Brain microvascular endothelial cell (primary cell): ENCODE measurements at regions not wholly inside any gene's neighbourhood (a gene's known extent, or its start where the extent isn't known, plus 50 kb on each side); places are given as distances from the start of the nearest gene placed in this dataset.

Experiments
- DNase-seq: peaks from one replicate; pipeline ENCODE4 v3.0.0-alpha.2; 2020
- H3K27ac ChIP-seq: fragments of 250-450 bp; sonication (Bioruptor Pico); 2 replicates; pipeline ENCODE4 v1.5.1; 2020; ENCODE audit warnings: mild to moderate bottlenecking, moderate library complexity
- H3K27me3 ChIP-seq: fragments of 250-450 bp; sonication (Bioruptor Pico); replicated peaks from 2 replicates; pipeline ENCODE4 v1.5.1; 2020; ENCODE audit warnings: mild to moderate bottlenecking
- H3K36me3 ChIP-seq: fragments of 250-450 bp; sonication (Bioruptor Pico); replicated peaks from 2 replicates; pipeline ENCODE4 v1.5.1; 2020; ENCODE audit warnings: mild to moderate bottlenecking
- H3K4me3 ChIP-seq: 2 replicates; pipeline ENCODE4 v1.5.1; 2011; ENCODE audit warnings: low read depth, mild to moderate bottlenecking, control low read depth, low read length, moderate library complexity
- in situ Hi-C: cut with HindIII; loops from 2 replicates; pipeline ENCODE4 v1.10.0; 2017; ENCODE audit warnings: low sequenced_read_pairs, low pct_ligation_motif_present
- TF ChIP-seq, protein P1 (sequence below): IDR thresholded peaks from 2 replicates; pipeline ENCODE4 v1.5.1; 2011; ENCODE audit warnings: low read depth, mild to moderate bottlenecking, moderate library complexity, low read length, control low read depth, inconsistent platforms; ENCODE audit errors: missing control alignments

DNA sequence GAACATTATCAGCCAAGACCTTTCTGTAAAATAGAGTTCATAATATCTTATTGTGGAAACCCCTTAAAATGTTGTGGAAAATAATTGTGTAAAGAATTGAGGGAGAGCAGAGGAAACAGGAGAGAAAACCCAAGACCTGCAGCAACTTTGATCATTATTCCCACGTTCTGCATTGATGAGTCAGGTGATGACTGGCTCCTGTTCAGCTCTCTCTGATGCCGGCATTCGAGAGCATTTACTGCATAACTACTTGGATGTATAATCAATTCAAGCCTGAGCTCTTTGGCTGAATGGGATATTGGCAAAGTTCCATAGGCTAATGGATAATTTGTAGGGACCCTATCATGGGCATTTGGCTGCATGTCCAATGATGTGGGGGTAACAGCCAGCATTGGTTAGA is 176.3 kb upstream of the ARID2 start:
- in situ Hi-C loops, result no loop called here

DNA sequence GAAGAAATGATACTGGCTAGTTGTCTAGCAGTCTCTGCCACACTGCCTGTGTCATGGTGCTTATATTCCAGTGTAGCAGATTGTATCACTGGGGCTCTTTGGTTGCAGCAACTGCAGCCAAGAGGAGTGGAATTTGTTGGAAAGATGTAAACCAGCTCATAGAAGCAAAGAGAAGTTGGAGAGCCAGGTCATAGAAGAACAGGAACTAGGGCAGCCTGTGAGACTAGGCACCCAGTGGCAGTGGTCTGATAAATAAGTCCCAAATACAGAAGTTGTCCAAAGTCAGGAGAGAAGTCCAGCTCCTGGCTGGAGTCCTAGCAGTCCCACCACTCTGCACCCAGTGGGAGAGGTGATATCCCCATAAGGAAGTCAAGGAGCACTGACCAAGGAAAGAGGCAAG is 172.5 kb upstream of the ARID2 start:
- H3K27me3 ChIP-seq, result no peaks in the 10 kb centered on the region
- no peak for DNase-seq
- H3K4me3 ChIP-seq, result no peak overlapping the region
- H3K27ac ChIP-seq, result no peak overlapping the region
- TF ChIP-seq, protein P1, sequence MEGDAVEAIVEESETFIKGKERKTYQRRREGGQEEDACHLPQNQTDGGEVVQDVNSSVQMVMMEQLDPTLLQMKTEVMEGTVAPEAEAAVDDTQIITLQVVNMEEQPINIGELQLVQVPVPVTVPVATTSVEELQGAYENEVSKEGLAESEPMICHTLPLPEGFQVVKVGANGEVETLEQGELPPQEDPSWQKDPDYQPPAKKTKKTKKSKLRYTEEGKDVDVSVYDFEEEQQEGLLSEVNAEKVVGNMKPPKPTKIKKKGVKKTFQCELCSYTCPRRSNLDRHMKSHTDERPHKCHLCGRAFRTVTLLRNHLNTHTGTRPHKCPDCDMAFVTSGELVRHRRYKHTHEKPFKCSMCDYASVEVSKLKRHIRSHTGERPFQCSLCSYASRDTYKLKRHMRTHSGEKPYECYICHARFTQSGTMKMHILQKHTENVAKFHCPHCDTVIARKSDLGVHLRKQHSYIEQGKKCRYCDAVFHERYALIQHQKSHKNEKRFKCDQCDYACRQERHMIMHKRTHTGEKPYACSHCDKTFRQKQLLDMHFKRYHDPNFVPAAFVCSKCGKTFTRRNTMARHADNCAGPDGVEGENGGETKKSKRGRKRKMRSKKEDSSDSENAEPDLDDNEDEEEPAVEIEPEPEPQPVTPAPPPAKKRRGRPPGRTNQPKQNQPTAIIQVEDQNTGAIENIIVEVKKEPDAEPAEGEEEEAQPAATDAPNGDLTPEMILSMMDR, result no peak
- in situ Hi-C loops, result no loop called here
- H3K36me3 ChIP-seq, result no peaks in the 10 kb centered on the region

More for the DNA sequence above, 176.3 kb upstream of the ARID2 start:
- Histone ChIP-seq H3K27me3 (no peaks in the 10 kb centered on the region), H3K4me3 (no peak overlapping the region), H3K36me3 (no peaks in the 10 kb centered on the region), H3K27ac (no peak overlapping the region)
- TF ChIP-seq, protein P1, result no peak
- no peak for DNase-seq

DNA sequence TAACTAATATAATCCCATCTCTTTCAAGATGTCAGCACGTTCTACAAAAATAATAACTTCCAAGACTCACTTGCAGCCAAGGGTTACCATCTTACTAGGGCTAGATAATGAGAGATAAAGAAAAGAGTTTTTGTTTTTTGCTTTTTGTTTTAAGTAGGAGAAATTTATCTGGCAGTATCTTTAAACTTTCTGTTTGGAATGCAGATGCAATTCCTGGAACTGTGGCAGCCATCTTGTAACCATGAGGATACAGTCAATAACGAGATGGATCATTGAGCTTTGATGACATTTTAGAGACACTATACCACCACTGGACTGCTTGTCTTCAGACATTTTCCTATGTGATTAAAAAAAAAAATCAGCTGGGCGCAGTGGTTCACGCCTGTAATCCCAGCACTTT is 171.2 kb upstream of the ARID2 start:
- H3K36me3 ChIP-seq, result no peaks in the 10 kb centered on the region
- no peak overlapping the region for H3K4me3 ChIP-seq
- no peak overlapping the region for H3K27ac ChIP-seq
- DNase-seq, result no peak
- no peaks in the 10 kb centered on the region for H3K27me3 ChIP-seq
- TF ChIP-seq, protein P1, result no peak
- in situ Hi-C loops, result no loop called here

DNA sequence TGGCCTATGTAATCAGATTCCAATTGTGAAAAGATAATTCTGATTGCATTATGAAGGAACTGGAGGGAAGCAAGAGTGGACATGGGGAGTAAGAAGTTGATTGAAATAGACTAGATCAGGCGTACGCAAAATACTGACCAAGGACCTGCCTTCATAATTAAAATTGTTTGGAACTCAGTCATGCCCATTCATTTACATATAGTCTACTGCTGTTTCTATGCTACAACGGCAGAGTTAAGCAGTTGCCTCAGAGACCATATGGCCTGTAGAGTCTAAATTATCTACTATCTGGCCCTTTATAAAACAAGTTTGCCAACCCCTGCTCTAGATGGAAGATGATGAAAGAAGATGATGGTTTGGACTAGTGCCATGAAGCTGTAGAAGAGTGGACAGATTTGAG is 170.0 kb upstream of the ARID2 start:
- TF ChIP-seq, protein P1, result no peak
- no peaks in the 10 kb centered on the region for H3K27me3 ChIP-seq
- in situ Hi-C loops, result no loop called here
- H3K36me3 ChIP-seq, result no peaks in the 10 kb centered on the region
- no peak overlapping the region for H3K27ac ChIP-seq
- no peak for DNase-seq
- no peak overlapping the region for H3K4me3 ChIP-seq

DNA sequence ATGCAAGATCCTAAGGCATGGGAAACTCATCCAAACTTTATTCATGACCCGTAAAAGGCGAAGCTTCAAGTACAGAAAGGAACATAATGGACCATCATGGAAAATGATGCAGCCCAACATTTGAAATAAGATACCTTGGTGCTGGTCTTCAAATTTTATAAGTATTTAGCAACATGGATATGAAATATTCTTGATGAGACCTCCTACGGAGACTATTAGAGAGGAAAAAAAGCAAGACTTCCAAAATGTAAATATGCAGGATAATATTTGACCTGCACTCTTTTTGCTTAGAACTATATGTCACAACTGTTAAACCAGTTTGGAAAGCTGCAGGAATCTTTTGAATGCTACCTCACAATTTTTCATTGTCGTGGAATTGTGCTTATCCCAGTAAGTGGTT is 168.8 kb upstream of the ARID2 start:
- no peaks in the 10 kb centered on the region for H3K36me3 ChIP-seq
- TF ChIP-seq, protein P1, result no peak
- no peak overlapping the region for H3K4me3 ChIP-seq
- in situ Hi-C loops, result no loop called here
- no peaks in the 10 kb centered on the region for H3K27me3 ChIP-seq
- no peak for DNase-seq
- H3K27ac ChIP-seq, result no peak overlapping the region

DNA sequence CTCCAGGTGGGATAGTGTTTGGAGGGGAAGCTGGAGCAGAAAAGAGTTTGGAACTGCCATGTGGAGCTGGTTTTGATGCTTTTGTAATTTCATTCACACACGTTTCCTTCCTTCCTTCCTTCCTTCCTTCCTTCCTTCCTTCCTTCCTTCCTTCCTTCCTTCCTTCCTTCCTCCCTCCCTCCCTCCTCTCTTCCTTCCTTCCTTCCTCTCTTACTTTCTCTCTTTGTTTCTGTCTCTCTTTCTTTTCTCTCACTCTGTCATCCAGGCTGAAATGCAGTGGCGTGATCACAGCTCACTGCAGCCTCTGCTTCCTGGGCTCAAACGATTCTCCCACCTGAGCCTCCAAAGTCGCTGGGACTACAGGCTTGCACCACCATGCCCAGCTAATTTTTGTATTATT is 168.0 kb upstream of the ARID2 start:
- TF ChIP-seq, protein P1, result no peak
- no peak overlapping the region for H3K27ac ChIP-seq
- H3K4me3 ChIP-seq, result no peak overlapping the region
- no peaks in the 10 kb centered on the region for H3K27me3 ChIP-seq
- in situ Hi-C loops, result no loop called here
- no peaks in the 10 kb centered on the region for H3K36me3 ChIP-seq
- DNase-seq, result no peak
